Left ventricle myocardium inferior (tissue), 1 donor: ENCODE measurements at regions not wholly inside any gene's neighbourhood (a gene's known extent, or its start where the extent isn't known, plus 50 kb on each side); places are given as distances from the start of the nearest gene placed in this dataset.

ENCODE experiments used
- DNase-seq: peaks from one replicate; pipeline ENCODE4 v3.0.0-alpha.2; 2020
- H3K27ac ChIP-seq: fragments of 200-600 bp; replicated peaks from 2 replicates; pipeline ENCODE4 v1.8.0; 2021
- H3K27me3 ChIP-seq: fragments of 200-600 bp; 2 replicates; pipeline ENCODE4 v1.8.0; 2021; ENCODE audit warnings: low read depth
- H3K36me3 ChIP-seq: fragments of 200-600 bp; 2 replicates; pipeline ENCODE4 v1.8.0; 2021
- H3K4me1 ChIP-seq: fragments of 200-600 bp; 2 replicates; pipeline ENCODE4 v1.8.0; 2021
- H3K4me3 ChIP-seq: fragments of 200-600 bp; 2 replicates; pipeline ENCODE4 v1.8.0; 2021; ENCODE audit warnings: mild to moderate bottlenecking, moderate library complexity
- H3K9me3 ChIP-seq: fragments of 200-600 bp; replicated peaks from 2 replicates; pipeline ENCODE4 v1.8.0; 2021
- intact Hi-C: fragments of 100-400 bp; cut with micrococcal nuclease; formaldehyde crosslinking; loops from one replicate; pipeline ENCODE4 v1.11.0; 2022
- TF ChIP-seq, protein P1 (sequence below): fragments of 200-600 bp; IDR thresholded peaks from 2 replicates; pipeline ENCODE4 v1.8.0; 2021; ENCODE audit warnings: antibody characterized with exemption, mild to moderate bottlenecking, borderline replicate concordance
- donor health status: DM: no; HTN: yes; CAD: no; lungs with severe emphysema.

GRCh38 chr14:97267509-97267908 lies 470.3 kb downstream of the VRK1 start:
- no peaks in the 10 kb centered on the region for H3K4me1 ChIP-seq
- H3K9me3 ChIP-seq: peaks cover 2% of the 10 kb centered on the region
- H3K27me3 ChIP-seq: peaks cover 14% of the 10 kb centered on the region
- intact Hi-C loops: no loop called here
- H3K27ac ChIP-seq: no peak overlapping the region
- DNase-seq: no peak
- H3K36me3 ChIP-seq: no peaks in the 10 kb centered on the region
- no peak overlapping the region for H3K4me3 ChIP-seq
- TF ChIP-seq, protein P1, sequence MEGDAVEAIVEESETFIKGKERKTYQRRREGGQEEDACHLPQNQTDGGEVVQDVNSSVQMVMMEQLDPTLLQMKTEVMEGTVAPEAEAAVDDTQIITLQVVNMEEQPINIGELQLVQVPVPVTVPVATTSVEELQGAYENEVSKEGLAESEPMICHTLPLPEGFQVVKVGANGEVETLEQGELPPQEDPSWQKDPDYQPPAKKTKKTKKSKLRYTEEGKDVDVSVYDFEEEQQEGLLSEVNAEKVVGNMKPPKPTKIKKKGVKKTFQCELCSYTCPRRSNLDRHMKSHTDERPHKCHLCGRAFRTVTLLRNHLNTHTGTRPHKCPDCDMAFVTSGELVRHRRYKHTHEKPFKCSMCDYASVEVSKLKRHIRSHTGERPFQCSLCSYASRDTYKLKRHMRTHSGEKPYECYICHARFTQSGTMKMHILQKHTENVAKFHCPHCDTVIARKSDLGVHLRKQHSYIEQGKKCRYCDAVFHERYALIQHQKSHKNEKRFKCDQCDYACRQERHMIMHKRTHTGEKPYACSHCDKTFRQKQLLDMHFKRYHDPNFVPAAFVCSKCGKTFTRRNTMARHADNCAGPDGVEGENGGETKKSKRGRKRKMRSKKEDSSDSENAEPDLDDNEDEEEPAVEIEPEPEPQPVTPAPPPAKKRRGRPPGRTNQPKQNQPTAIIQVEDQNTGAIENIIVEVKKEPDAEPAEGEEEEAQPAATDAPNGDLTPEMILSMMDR: no peak

DNA sequence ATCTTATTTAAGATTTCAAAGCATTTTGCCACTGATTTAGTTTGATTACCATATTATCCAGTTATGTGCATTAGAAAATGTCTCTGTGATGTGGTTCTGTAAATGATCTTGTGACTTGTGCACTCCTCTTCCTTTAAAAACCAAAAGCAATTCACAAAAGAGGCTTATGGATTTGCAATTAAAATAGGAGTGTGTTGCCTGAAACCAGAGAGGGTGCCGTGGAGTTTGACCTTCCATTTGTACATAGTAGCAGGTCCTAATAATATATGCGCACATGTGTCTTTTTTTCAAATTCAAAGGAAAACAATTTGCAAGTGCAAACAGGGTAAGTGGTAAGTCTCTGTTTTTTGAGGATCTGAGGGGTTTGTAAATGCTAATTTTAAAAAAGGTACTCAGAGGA lies 470.9 kb downstream of the VRK1 start:
- Histone ChIP-seq H3K4me3 (no peak overlapping the region), H3K27me3 (peaks cover 17% of the 10 kb centered on the region), H3K27ac (no peak overlapping the region), H3K4me1 (no peaks in the 10 kb centered on the region), H3K9me3 (no peaks in the 10 kb centered on the region), H3K36me3 (no peaks in the 10 kb centered on the region)
- intact Hi-C loops: no loop called here
- TF ChIP-seq, protein P1: no peak
- DNase-seq: no peak

GRCh38 chr14:97270308-97270707 lies 473.1 kb downstream of the VRK1 start:
- no peaks in the 10 kb centered on the region for H3K9me3 ChIP-seq
- TF ChIP-seq, protein P1: no peak
- no peak for DNase-seq
- H3K27me3 ChIP-seq: peaks cover 39% of the 10 kb centered on the region
- no peaks in the 10 kb centered on the region for H3K36me3 ChIP-seq
- intact Hi-C loops: no loop called here
- no peak overlapping the region for H3K27ac ChIP-seq
- H3K4me1 ChIP-seq: no peaks in the 10 kb centered on the region
- H3K4me3 ChIP-seq: no peak overlapping the region

GRCh38 chr14:97271451-97271960 lies 474.3 kb downstream of the VRK1 start:
- TF ChIP-seq, protein P1: no peak
- H3K9me3 ChIP-seq: no peaks in the 10 kb centered on the region
- intact Hi-C loops: no loop called here
- H3K27ac ChIP-seq: no peak overlapping the region
- no peaks in the 10 kb centered on the region for H3K4me1 ChIP-seq
- H3K4me3 ChIP-seq: no peak overlapping the region
- H3K27me3 ChIP-seq: peaks cover 50% of the 10 kb centered on the region
- no peak for DNase-seq
- H3K36me3 ChIP-seq: no peaks in the 10 kb centered on the region

- Histone ChIP-seq H3K36me3 (no peaks in the 10 kb centered on the region), H3K27me3 (peaks cover 65% of the 10 kb centered on the region), H3K4me1 (no peaks in the 10 kb centered on the region), H3K27ac (no peak overlapping the region), H3K9me3 (no peaks in the 10 kb centered on the region), H3K4me3 (no peak overlapping the region)
- TF ChIP-seq, protein P1: no peak
- no peak for DNase-seq
- intact Hi-C loops: no loop called here
Observed at GRCh38 chr14:97273540-97273939, 476.4 kb downstream of the VRK1 start.
